ENCODE measurements at regions not wholly inside any gene's neighbourhood (a gene's known extent, or its start where the extent isn't known, plus 50 kb on each side); places are given as distances from the start of the nearest gene placed in this dataset.

DNA sequence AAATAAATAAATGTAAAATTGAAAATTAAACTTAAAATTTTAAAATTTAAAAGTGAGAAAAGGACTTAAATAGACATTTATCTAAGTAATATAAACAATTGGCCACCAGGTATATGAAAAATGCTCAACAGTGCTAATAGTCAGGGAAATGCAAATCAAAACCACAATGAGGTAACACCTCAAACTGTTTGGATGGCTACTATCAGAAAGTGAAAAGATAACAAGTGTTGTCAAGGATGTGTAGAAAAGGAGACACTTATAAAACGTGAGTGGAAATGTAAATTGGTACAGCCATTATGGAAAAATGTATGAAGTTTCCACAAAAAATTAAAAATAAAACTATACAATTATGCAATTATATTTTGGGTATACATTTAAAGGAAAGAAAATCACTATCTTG is 752.2 kb downstream of the EFNB2 start:
- TF ChIP-seq, protein P1, sequence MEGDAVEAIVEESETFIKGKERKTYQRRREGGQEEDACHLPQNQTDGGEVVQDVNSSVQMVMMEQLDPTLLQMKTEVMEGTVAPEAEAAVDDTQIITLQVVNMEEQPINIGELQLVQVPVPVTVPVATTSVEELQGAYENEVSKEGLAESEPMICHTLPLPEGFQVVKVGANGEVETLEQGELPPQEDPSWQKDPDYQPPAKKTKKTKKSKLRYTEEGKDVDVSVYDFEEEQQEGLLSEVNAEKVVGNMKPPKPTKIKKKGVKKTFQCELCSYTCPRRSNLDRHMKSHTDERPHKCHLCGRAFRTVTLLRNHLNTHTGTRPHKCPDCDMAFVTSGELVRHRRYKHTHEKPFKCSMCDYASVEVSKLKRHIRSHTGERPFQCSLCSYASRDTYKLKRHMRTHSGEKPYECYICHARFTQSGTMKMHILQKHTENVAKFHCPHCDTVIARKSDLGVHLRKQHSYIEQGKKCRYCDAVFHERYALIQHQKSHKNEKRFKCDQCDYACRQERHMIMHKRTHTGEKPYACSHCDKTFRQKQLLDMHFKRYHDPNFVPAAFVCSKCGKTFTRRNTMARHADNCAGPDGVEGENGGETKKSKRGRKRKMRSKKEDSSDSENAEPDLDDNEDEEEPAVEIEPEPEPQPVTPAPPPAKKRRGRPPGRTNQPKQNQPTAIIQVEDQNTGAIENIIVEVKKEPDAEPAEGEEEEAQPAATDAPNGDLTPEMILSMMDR (IDR thresholded peaks at IDR 0.05): no peak
- TF ChIP-seq POLR2A (IDR thresholded peaks at IDR 0.05): no peak
